H1 (cell line): ENCODE measurements at regions not wholly inside any gene's neighbourhood (a gene's known extent, or its start where the extent isn't known, plus 50 kb on each side); places are given as distances from the start of the nearest gene placed in this dataset.

Source experiments
- EZH2 ChIP-seq: fragments of 200-600 bp; sonication (generic); IDR thresholded peaks from 2 replicates; pipeline ENCODE4 v1.7.1; 2012; ENCODE audit warnings: low read depth, mild to moderate bottlenecking, moderate library complexity, low read length, inconsistent platforms; ENCODE audit not compliant: severe bottlenecking
- POLR2A ChIP-seq, 2 experiments: IDR thresholded peaks; 1 replicate in 1 of 2; 2 replicates in 1 of 2; pipeline ENCODE4 v1.6.1; 2011; ENCODE audit warnings: low read depth in 2 of 2, low read length in 2 of 2, mild to moderate bottlenecking in 2 of 2; ENCODE audit errors: control extremely low read depth in 1 of 2
- SIN3A ChIP-seq, 2 experiments: IDR thresholded peaks in 1 of 2; conservative IDR thresholded peaks in 1 of 2; 2 replicates each; pipeline ENCODE4 v1.6.1; 2011 to 2012; ENCODE audit warnings: low read length in 2 of 2, improper control_type of control experiment in 1 of 2, low read depth in 1 of 2, mild to moderate bottlenecking in 1 of 2
- SRF ChIP-seq: IDR thresholded peaks from 2 replicates; pipeline ENCODE4 v1.6.1; 2011; ENCODE audit warnings: mild to moderate bottlenecking, low read depth, low read length, moderate library complexity
- TAF7 ChIP-seq: optimal IDR thresholded peaks from 2 replicates; pipeline ENCODE3; 2011; ENCODE audit warnings: low read depth, mild to moderate bottlenecking, inconsistent platforms, low read length, moderate library complexity, borderline replicate concordance
- TF ChIP-seq, protein P1 (sequence below): IDR thresholded peaks from 2 replicates; pipeline ENCODE4 v1.6.1; 2012; ENCODE audit warnings: inconsistent platforms

DNA sequence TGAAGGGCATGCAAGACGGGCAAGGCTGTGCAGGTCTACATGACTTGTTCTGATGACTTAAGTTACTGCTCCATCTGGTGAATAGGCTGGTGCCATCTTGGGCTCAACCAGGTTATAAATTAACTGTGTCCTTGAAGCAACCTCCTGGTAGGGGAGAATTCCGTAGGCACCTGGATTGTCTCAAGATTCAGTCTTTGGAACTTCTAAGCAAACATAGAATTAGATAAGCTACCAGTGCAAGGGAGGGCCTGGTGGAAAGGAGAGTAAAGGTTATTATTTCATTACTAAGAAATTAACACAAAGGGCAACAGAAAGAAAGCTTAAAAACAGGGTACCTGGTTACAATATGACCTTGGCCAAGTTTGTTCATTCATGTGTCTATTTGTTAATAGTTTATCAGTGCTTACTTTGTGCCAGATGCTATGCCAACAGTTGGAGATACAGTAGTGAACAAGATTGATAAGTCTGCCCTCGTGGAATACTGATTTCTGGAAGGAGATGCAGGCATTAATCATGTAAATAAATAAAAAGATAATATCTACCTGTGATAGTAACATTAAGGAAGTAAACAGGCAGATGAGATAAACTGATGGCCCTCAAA lies 107.0 kb upstream of the PALS2 start:
- TF ChIP-seq SIN3A (conservative IDR thresholded peaks at IDR 0.05 in 1 of 2, IDR thresholded peaks at IDR 0.05 in 1 of 2; ENCODE audit: low read depth in 1 of 2, low read length in 2 of 2) = no peak
- no peak for TF ChIP-seq TAF7
- TF ChIP-seq, protein P1, sequence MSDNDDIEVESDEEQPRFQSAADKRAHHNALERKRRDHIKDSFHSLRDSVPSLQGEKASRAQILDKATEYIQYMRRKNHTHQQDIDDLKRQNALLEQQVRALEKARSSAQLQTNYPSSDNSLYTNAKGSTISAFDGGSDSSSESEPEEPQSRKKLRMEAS = no peak
- no peak for TF ChIP-seq SRF
- no peak for TF ChIP-seq EZH2
- TF ChIP-seq POLR2A (IDR thresholded peaks at IDR 0.05; ENCODE audit: control extremely low read depth in 1 of 2, low read depth in 2 of 2, low read length in 2 of 2) = no peak
